SK-N-SH treated with all-trans-retinoic acid at 6 μM for 48 hours (cell line): ENCODE measurements at regions not wholly inside any gene's neighbourhood (a gene's known extent, or its start where the extent isn't known, plus 50 kb on each side); places are given as distances from the start of the nearest gene placed in this dataset.

Experiments
- ARNTL ChIP-seq: fragments of 450-650 bp; formaldehyde crosslinking; IDR thresholded peaks from 2 replicates; pipeline ENCODE4 v1.5.0; 2020; ENCODE audit warnings: low read depth, mild to moderate bottlenecking, moderate library complexity, borderline replicate concordance
- BACH2 ChIP-seq: fragments of 250-450 bp; sonication (Bioruptor Pico); IDR thresholded peaks from 2 replicates; pipeline ENCODE4 v1.9.0; 2021; ENCODE audit warnings: mild to moderate bottlenecking, borderline replicate concordance
- OSR1 ChIP-seq: fragments of 250-450 bp; sonication (Bioruptor Pico); IDR thresholded peaks from 2 replicates; pipeline ENCODE4 v1.8.0; 2022; ENCODE audit warnings: moderate library complexity, mild to moderate bottlenecking, inconsistent platforms
- TF ChIP-seq, protein P1 (sequence below): fragments of 250-450 bp; sonication (Bioruptor Pico); IDR thresholded peaks from 2 replicates; pipeline ENCODE4 v1.8.0; 2021; ENCODE audit warnings: low read depth, mild to moderate bottlenecking, moderate library complexity, borderline replicate concordance

DNA sequence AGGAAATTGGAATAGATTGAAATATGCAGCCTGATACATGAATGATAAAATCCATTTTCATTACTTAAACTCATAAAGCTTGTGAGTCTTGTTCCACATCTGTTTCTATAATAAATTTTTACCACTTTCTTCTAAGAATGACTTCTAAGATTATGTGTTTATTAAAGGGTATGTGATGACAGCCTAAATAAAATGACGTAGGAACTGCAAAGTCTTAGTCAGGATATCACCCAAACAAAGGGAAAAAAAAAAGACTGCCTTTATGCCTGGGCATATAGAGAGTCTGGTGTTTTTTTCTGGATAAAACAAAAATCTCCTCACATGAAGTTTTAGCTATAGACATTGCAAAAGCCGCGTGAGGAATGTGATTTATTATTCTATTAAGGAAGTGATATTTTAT lies 844.0 kb downstream of the DIPK2A start:
- TF ChIP-seq ARNTL (CRISPR knock-in tag) (no peak), BACH2 (CRISPR knock-in tag) (no peak), OSR1 (CRISPR knock-in tag) (no peak)
- TF ChIP-seq, protein P1, sequence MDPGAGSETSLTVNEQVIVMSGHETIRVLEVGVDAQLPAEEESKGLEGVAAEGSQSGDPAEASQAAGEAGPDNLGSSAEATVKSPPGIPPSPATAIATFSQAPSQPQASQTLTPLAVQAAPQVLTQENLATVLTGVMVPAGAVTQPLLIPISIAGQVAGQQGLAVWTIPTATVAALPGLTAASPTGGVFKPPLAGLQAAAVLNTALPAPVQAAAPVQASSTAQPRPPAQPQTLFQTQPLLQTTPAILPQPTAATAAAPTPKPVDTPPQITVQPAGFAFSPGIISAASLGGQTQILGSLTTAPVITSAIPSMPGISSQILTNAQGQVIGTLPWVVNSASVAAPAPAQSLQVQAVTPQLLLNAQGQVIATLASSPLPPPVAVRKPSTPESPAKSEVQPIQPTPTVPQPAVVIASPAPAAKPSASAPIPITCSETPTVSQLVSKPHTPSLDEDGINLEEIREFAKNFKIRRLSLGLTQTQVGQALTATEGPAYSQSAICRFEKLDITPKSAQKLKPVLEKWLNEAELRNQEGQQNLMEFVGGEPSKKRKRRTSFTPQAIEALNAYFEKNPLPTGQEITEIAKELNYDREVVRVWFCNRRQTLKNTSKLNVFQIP = no peak
